Putamen (tissue), 1 donor: ENCODE measurements at regions not wholly inside any gene's neighbourhood (a gene's known extent, or its start where the extent isn't known, plus 50 kb on each side); places are given as distances from the start of the nearest gene placed in this dataset.
"Not testable (repeated sequence)": the region's sequence is repeated elsewhere in the genome, so short reads cannot be mapped to it uniquely, and the experiment has no call there.

ENCODE experiments used
- DNase-seq: peaks from one replicate; pipeline ENCODE4 v3.0.0-alpha.2; 2016; ENCODE audit warnings: low spot score

DNA sequence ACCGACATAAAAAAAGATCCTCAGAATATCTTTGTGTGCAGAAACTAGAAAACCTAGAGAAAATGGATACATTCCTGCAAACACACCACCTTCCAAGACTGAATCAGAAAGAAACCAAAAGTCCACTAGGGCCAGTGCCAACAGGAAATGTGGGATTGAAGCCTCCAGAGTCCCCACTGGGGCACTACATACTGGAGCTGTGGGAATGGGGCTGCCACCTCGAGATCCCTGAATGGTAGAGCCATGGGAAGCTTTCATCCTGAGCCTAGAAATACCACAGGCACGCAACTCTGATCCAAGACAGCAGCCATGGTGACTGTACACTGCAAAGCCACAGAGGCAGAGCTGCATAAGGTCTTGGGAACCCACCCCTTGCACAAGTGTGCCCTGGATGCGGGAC lies 111.6 kb upstream of the TPTE start:
- DNase-seq = not testable (repeated sequence)

- DNase-seq = not testable (repeated sequence)
Observed at GRCh38 chr21:10410354-10410929, 110.9 kb upstream of the TPTE start.

DNA sequence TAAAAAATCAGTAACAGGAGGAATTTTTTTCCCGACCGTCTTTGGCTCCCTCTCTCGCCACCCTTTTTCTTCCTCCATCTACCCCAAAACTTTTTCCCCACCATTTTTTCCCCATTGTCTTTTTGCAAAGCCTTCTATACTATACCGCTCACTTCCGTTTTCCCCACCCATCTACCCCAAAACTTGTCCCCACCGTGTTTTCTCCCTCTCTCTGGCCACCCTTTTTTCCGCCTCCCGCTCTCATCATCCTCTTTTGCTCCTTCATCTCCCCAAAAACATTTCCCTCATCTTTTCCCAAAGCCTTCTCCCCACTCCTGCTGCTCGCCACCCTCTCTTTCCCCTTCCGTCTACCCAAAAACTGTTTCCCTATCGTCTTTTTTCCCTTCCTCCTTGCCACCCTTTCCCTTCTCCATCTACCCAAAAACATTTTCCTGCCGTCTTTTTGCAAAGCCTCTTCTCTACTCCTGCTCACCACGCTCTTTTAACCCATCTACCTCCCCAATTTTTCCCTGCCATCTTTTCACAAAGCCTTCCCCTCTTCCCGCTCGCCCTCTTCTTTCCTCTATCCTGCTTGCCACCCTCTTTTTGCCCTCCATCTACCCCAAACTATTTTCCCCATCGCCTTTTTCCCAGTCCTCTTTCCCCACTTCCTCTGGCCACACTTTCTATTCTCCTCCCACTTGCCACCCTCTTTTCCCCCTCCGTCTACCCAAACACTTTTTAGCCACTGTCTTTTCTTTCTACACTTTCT lies 109.4 kb upstream of the TPTE start:
- not testable (repeated sequence) for DNase-seq

- not testable (repeated sequence) for DNase-seq
Observed at GRCh38 chr21:10412928-10413246, 108.5 kb upstream of the TPTE start.

- not testable (repeated sequence) for DNase-seq
Observed at GRCh38 chr21:10413247-10414120, 107.9 kb upstream of the TPTE start.

GRCh38 chr21:10414121-10414924 lies 107.1 kb upstream of the TPTE start:
- DNase-seq = not testable (repeated sequence)

DNA sequence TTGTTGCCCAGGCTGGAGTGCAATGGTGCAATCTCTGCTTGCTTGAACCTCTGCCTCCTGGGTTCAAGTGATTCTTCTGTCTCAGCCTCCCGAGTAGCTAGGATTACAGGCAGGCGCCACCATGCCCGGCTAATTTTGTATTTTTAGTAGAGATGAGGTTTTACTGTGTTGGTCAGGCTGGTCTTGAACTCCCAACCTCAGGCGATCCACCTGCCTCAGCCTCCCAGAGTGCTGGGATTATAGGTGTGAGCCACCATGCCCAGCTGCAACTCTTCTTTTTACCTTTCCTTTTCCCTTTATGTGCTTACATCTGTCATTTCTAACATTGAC lies 106.5 kb upstream of the TPTE start:
- DNase-seq = not testable (repeated sequence)

DNA sequence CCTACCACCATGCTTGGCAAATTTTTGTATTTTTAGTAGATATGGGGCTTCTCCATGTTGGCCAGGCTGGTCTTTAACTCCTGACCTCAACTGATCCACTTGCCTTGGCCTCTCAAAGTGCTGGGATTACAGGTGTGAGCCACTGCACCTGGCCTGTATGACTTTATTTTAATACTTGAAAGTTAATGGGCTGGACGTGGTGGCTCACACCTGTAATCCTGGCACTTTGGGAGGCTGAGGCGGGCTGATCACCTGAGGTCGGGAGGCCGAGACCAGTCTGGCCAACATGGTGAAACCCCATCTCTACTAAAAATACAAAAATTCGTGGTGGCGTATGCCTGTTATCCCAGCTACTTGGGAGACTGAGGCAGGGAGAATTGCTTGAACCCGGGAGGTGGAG lies 105.9 kb upstream of the TPTE start:
- not testable (repeated sequence) for DNase-seq

DNA sequence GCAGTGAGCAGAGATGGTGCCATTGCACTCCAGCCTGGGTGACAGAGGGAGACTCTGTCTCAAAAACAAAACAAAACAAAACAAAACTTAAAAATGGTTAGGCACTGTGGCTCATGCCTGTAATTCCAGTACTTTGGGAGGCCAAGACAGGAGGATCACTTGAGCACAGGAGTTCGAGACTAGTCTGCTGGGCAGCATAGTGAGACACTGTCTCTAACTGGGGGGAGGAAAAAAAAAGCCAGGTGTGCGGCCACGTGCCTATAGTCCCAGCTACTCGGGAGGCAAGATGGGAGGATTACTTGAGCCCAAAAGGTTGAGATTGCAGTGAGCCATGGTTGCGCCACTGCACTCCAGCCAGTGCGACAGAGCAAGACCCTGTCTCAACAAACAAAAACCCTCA lies 105.5 kb upstream of the TPTE start:
- not testable (repeated sequence) for DNase-seq

GRCh38 chr21:10416691-10417447 lies 104.5 kb upstream of the TPTE start:
- DNase-seq = not testable (repeated sequence)

- DNase-seq = not testable (repeated sequence)
Observed at GRCh38 chr21:10417551-10418002, 103.8 kb upstream of the TPTE start.

DNA sequence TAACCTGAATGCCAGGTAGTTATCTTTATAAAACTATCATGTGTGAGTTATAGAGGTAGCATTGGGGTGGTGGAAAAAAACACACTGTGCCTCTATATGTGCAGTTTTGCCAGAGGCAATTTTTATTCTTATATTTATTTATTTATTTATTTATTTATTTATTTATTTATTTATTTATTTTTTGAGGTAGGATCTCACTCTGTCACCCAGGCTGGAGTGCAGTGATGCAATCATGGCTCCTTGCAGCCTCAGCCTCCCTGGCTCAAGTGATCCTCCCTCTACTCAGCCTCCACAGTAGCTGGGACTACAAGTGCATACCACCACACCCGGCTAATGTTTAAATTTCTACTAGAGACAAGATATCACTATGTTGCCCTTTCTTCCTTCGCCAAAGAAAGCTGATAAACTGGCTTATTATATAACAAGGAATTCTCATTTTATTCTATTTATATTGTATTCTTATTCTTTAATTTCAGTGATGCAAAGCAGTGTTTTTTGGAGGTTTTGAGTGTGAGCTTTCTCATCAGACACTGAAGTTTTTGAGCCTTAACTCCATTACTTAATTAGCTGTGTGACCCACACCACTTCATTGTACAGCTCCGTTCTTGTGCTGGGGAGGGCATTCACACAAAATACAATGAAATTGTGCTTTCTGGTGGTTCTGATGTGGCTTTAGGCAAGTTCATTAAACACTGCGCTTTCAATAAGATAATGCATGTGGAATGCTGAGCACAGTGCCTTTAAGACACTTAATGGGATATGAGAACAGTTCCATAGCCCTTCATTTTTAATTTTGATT lies 102.9 kb upstream of the TPTE start:
- not testable (repeated sequence) for DNase-seq

GRCh38 chr21:10421199-10421598 lies 100.2 kb upstream of the TPTE start:
- DNase-seq = not testable (repeated sequence)

- DNase-seq = not testable (repeated sequence)
Observed at GRCh38 chr21:10421601-10422000, 99.8 kb upstream of the TPTE start.

GRCh38 chr21:10424097-10424886 lies 97.1 kb upstream of the TPTE start:
- DNase-seq = not testable (repeated sequence)

- DNase-seq = not testable (repeated sequence)
Observed at GRCh38 chr21:10424887-10425145, 96.6 kb upstream of the TPTE start.

DNA sequence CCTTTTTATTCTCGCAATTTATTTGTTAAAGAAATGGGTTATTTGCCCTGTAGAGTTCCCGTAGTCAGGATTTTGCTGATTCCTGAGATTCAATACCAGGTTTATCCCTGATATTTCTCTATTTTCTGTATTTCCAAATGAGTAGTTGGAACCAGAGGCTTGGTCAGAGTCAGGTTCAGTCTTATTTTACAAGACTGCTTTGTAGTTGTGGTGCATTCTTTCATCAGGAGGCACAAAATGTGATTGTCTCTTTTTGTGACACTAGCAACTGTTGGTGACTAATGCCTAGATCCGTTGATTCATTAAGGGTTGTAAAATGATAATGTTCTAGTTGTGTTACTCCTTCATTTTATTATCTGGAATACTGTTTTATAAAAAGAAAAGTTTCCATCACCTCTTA lies 95.5 kb upstream of the TPTE start:
- no peak for DNase-seq

DNA sequence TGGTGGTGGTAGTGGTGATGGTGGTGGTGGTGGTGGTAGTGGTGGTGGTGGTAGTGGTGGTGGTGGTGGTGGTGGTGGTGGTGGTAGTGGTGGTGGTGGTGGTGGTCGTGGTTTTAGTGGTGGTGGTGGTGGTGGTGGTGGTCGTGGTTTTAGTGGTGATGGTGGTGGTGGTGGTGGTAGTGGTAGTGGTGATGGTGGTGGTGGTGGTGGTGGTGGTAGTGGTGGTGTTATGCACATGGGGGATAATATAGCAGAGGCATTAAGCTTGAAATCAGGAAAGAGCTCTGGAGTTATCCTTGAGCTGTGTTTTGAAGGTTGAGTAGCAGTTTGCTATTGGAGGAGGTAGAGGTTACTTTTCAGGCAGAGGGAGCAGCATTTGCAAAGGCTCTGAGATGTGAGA lies 94.6 kb upstream of the TPTE start:
- not testable (repeated sequence) for DNase-seq

GRCh38 chr21:10427277-10427676 lies 94.1 kb upstream of the TPTE start:
- DNase-seq = not testable (repeated sequence)
